ENCODE measurements at regions not wholly inside any gene's neighbourhood (a gene's known extent, or its start where the extent isn't known, plus 50 kb on each side); places are given as distances from the start of the nearest gene placed in this dataset.

- DNase-seq (no peak), ATAC-seq (no peak)
- TF ChIP-seq CTCF (IDR thresholded peaks at IDR 0.05) = no peak
- H3K9me3 ChIP-seq = peaks cover 30% of the 10 kb centered on the region
- intact Hi-C loops (cut with DNase I, micrococcal nuclease) = no loop called here
- no peak overlapping the region for H3K4me3 ChIP-seq
- no peaks in the 10 kb centered on the region for H3K36me3 ChIP-seq (ENCODE audit: low read depth)
- H3K4me1 ChIP-seq (ENCODE audit: low read depth) = no peaks in the 10 kb centered on the region
Observed at GRCh38 chr13:83423381-83423780, 458.9 kb downstream of the SLITRK1 start.

DNA sequence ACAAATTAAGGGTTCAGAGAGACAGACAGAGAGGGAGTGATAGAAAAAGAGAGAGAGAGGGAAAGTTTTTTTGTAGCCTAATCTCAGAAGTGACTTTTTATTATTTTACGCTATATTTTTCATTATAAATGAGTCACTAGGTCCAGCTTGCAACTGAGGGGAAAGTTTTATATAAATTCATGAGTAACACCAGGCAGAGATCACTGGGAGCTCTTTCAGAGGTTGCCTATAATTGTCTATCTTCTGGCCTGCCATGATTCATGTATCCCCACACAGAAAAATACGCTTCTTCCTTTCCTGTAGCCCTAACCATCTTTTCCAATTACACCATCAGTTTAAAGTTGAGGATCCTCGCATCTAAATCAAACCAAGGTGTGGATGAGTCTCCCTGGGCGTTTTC, 467.9 kb downstream of the SLITRK1 start:
- no peak for TF ChIP-seq CTCF (IDR thresholded peaks at IDR 0.05)
- DNase-seq = no peak
- H3K36me3 ChIP-seq (ENCODE audit: low read depth) = no peaks in the 10 kb centered on the region
- intact Hi-C loops (cut with DNase I, micrococcal nuclease) = no loop called here
- H3K9me3 ChIP-seq = peaks cover 34% of the 10 kb centered on the region
- H3K4me3 ChIP-seq = no peak overlapping the region
- ATAC-seq = no peak
- H3K4me1 ChIP-seq (ENCODE audit: low read depth) = no peaks in the 10 kb centered on the region

DNA sequence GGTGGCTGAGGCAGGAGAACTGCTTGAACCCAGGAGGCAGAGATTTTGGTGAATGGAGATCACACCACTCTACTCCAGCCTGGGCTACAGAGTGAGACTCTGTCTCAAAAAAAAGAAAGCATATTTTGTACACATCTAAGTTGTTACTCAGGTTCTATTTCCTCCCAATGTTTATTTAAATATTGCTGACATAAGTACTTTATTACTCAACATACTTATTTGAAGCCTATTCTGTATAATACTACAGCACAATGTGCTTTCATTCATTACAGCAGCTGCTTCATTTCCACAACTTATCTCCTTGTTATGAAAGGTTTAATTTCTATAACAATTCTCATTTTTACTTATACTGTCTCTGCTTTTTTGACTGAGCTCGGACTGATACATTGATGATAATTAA, 495.7 kb downstream of the SLITRK1 start:
- TF ChIP-seq CTCF (IDR thresholded peaks at IDR 0.05) = no peak
- H3K36me3 ChIP-seq (ENCODE audit: low read depth) = no peaks in the 10 kb centered on the region
- intact Hi-C loops (cut with DNase I, micrococcal nuclease) = no loop called here
- H3K4me3 ChIP-seq = no peak overlapping the region
- H3K4me1 ChIP-seq (ENCODE audit: low read depth) = no peaks in the 10 kb centered on the region
- DNase-seq (no peak), ATAC-seq (no peak)
- peaks cover 57% of the 10 kb centered on the region for H3K9me3 ChIP-seq

- Histone ChIP-seq H3K4me3 (no peak overlapping the region), H3K4me1 (ENCODE audit: low read depth) (no peaks in the 10 kb centered on the region), H3K36me3 (ENCODE audit: low read depth) (no peaks in the 10 kb centered on the region), H3K9me3 (peaks cover 41% of the 10 kb centered on the region)
- no peak for ATAC-seq
- intact Hi-C loops (cut with DNase I, micrococcal nuclease) = no loop called here
- no peak for DNase-seq
- no peak for TF ChIP-seq CTCF (IDR thresholded peaks at IDR 0.05)
Observed at GRCh38 chr13:83378908-83379307, 503.4 kb downstream of the SLITRK1 start.

DNA sequence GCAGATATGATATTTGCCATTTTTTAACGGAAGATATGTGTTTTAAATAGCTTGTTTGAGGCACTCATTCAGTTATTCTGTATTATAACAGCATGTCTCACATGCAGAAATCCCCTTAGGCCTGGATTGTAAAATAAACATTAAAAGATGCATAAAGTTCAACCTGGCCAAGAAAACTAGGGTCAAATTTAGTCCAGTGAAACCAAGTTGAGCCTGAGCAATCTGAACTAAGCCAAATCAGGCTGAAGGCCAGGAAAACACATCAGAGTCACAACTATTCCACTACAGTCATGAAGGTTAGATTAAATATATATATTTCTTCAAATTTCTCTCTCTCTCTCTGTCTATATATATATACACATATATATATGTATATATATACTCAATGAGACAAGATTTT, 504.8 kb downstream of the SLITRK1 start:
- no peak for DNase-seq
- H3K4me1 ChIP-seq (ENCODE audit: low read depth) = no peaks in the 10 kb centered on the region
- intact Hi-C loops (cut with DNase I, micrococcal nuclease) = no loop called here

More for the DNA sequence above, 504.8 kb downstream of the SLITRK1 start:
- Histone ChIP-seq H3K9me3 (peaks cover 49% of the 10 kb centered on the region), H3K36me3 (ENCODE audit: low read depth) (no peaks in the 10 kb centered on the region), H3K4me3 (no peak overlapping the region)
- TF ChIP-seq CTCF (IDR thresholded peaks at IDR 0.05) = no peak
- no peak for ATAC-seq

Data from mucosa of descending colon (tissue), 3 donors.